CD4-positive, CD25-positive, alpha-beta regulatory T cell (primary cell): ENCODE measurements at regions not wholly inside any gene's neighbourhood (a gene's known extent, or its start where the extent isn't known, plus 50 kb on each side); places are given as distances from the start of the nearest gene placed in this dataset.

Experiments used
- ATAC-seq, 2 donors: fragments of 150-1000 bp; cut with Tn5 transposase; one replicate each; pipeline ENCODE4 v1.10.0; 2021; ENCODE audit warnings: low read depth in 2 of 2, moderate number of reproducible peaks in 2 of 2, moderate library complexity in 1 of 2
- DNase-seq, 3 donors: peaks; one replicate each; pipeline versions ENCODE4 v3.0.0 to v3.0.0-alpha.2; 2012 to 2022; ENCODE audit warnings: mixed read lengths in 1 of 3
- H3K27ac ChIP-seq: one replicate; pipeline ENCODE4 v1.7.0; 2013; ENCODE audit warnings: mild to moderate bottlenecking, low read length; ENCODE audit not compliant: insufficient read depth, poor library complexity, severe bottlenecking
- H3K27me3 ChIP-seq: one replicate; pipeline ENCODE4 v1.7.0; 2013; ENCODE audit warnings: low read length; ENCODE audit not compliant: control insufficient read depth, insufficient read depth
- H3K36me3 ChIP-seq: one replicate; pipeline ENCODE4 v1.7.0; 2013; ENCODE audit warnings: mild to moderate bottlenecking, low read length, moderate library complexity; ENCODE audit not compliant: control insufficient read depth, insufficient read depth
- H3K4me1 ChIP-seq: 2 replicates; pipeline ENCODE4 v1.7.0; 2013; ENCODE audit warnings: mild to moderate bottlenecking, low read length; ENCODE audit not compliant: insufficient read depth, control insufficient read depth, poor library complexity, severe bottlenecking
- H3K4me3 ChIP-seq: one replicate; pipeline ENCODE4 v1.7.0; 2013; ENCODE audit warnings: low read depth, mild to moderate bottlenecking, low read length, moderate library complexity
- H3K9me3 ChIP-seq, 2 experiments: 1 replicate in 1 of 2; 2 replicates in 1 of 2; pipeline ENCODE4 v1.7.0; 2013; ENCODE audit warnings: low read length in 2 of 2, mild to moderate bottlenecking in 1 of 2, moderate library complexity in 1 of 2; ENCODE audit not compliant: control insufficient read depth in 2 of 2
- H3K27ac Mint-ChIP-seq, 3 donors: one replicate each; pipeline ENCODE4 v1.8.0; 2020 to 2022; ENCODE audit warnings: mild to moderate bottlenecking in 3 of 3, mixed read lengths in 3 of 3, moderate library complexity in 2 of 3
- H3K27me3 Mint-ChIP-seq: one replicate; pipeline ENCODE4 v1.8.0; 2022; ENCODE audit warnings: mild to moderate bottlenecking, mixed read lengths
- H3K36me3 Mint-ChIP-seq: one replicate; pipeline ENCODE4 v1.8.0; 2020; ENCODE audit warnings: mixed read lengths
- H3K4me1 Mint-ChIP-seq, 4 donors: one replicate each; pipeline ENCODE4 v1.8.0; 2020 to 2022; ENCODE audit warnings: mixed read lengths in 4 of 4, mild to moderate bottlenecking in 1 of 4
- H3K4me3 Mint-ChIP-seq, 4 donors: one replicate each; pipeline ENCODE4 v1.8.0; 2020 to 2022; ENCODE audit warnings: mild to moderate bottlenecking in 4 of 4, mixed read lengths in 4 of 4, moderate library complexity in 3 of 4
- H3K9me3 Mint-ChIP-seq, 7 donors: one replicate each; pipeline ENCODE4 v1.8.0; 2020 to 2022; ENCODE audit warnings: mixed read lengths in 7 of 7, mild to moderate bottlenecking in 3 of 7, moderate library complexity in 2 of 7

DNA sequence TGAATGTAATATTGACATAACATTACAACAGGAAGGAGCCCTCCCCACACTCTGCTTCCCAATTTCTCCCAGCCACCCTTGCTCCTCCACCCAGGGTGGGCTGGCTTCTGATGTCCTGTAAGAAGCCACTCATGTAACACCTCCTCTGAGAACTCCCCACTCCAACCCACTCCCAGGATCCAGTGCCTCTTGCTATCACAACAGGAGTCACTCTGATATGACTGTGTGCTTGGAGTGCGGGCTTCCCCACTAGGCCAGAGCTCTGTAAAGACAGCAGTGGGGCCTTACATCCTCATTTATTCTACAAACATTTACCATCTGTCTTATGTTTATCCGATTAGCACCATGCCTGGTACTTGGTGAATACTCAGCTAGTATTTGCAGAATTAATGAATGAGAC is 65.1 kb downstream of the PTGR3 start:
- DNase-seq (no peak), ATAC-seq (no peak)
- H3K9me3 Mint-ChIP-seq, result peaks cover 2 to 28% (median 5%) of the 10 kb centered on the region in 7 donors
- no peak overlapping the region for H3K27ac ChIP-seq
- H3K4me1 Mint-ChIP-seq, result no peaks in the 10 kb centered on the region
- H3K27me3 ChIP-seq, result no peaks in the 10 kb centered on the region
- no peak overlapping the region for H3K27ac Mint-ChIP-seq
- H3K36me3 Mint-ChIP-seq, result peaks cover 4% of the 10 kb centered on the region
- no peaks in the 10 kb centered on the region for H3K4me1 ChIP-seq
- H3K4me3 ChIP-seq, result no peak overlapping the region
- H3K36me3 ChIP-seq, result no peaks in the 10 kb centered on the region
- H3K4me3 Mint-ChIP-seq, result no peak overlapping the region
- H3K9me3 ChIP-seq, result peaks cover 5 to 10% of the 10 kb centered on the region in 2 experiments
- H3K27me3 Mint-ChIP-seq, result peaks cover 24% of the 10 kb centered on the region

DNA sequence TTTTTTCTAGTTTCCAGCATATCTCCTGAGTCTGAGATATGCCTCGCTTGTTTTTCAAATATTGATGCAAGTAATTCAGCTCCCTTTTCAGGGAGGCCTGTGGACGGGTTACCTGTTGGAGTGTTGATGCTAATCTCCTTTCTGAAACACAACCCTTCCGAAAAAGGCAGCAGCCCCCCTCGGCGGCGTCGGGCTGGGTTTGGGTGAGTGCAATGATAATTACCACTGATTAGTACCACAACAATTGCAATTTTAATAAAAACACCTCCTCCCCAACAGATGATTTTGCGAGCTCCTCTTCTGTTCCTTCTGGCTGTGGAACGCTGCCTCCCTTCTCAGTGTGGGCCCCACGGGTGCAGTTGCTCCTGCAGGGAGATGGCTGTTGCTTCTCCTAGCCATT is 66.3 kb downstream of the PTGR3 start:
- Mint-ChIP-seq H3K4me1 (no peaks in the 10 kb centered on the region), H3K4me3 (no peak overlapping the region), H3K27me3 (peaks cover 13% of the 10 kb centered on the region), H3K36me3 (peaks cover 4% of the 10 kb centered on the region), H3K27ac (no peak overlapping the region), H3K9me3 (peaks cover 0 to 20% (median 3%) of the 10 kb centered on the region in 7 donors)
- ATAC-seq (no peak), DNase-seq (no peak)
- Histone ChIP-seq H3K27me3 (no peaks in the 10 kb centered on the region), H3K4me3 (no peak overlapping the region), H3K4me1 (no peaks in the 10 kb centered on the region), H3K27ac (no peak overlapping the region), H3K9me3 (peaks cover 5 to 7% of the 10 kb centered on the region in 2 experiments), H3K36me3 (no peaks in the 10 kb centered on the region)

- Mint-ChIP-seq H3K27me3 (peaks cover 7% of the 10 kb centered on the region), H3K4me1 (no peaks in the 10 kb centered on the region), H3K4me3 (no peak overlapping the region), H3K27ac (no peak overlapping the region), H3K36me3 (peaks cover 4% of the 10 kb centered on the region), H3K9me3 (peaks cover 0 to 12% (median 3%) of the 10 kb centered on the region in 7 donors)
- Histone ChIP-seq H3K36me3 (no peaks in the 10 kb centered on the region), H3K27ac (no peak overlapping the region), H3K4me3 (no peak overlapping the region), H3K9me3 (peaks cover 0 to 3% of the 10 kb centered on the region in 2 experiments), H3K27me3 (no peaks in the 10 kb centered on the region), H3K4me1 (no peaks in the 10 kb centered on the region)
- ATAC-seq, result no peak
- no peak for DNase-seq
Observed at GRCh38 chr18:75141734-75142133, 67.2 kb downstream of the PTGR3 start.

GRCh38 chr18:75141166-75141565 is 67.8 kb downstream of the PTGR3 start:
- no peak for ATAC-seq
- no peak for DNase-seq

DNA sequence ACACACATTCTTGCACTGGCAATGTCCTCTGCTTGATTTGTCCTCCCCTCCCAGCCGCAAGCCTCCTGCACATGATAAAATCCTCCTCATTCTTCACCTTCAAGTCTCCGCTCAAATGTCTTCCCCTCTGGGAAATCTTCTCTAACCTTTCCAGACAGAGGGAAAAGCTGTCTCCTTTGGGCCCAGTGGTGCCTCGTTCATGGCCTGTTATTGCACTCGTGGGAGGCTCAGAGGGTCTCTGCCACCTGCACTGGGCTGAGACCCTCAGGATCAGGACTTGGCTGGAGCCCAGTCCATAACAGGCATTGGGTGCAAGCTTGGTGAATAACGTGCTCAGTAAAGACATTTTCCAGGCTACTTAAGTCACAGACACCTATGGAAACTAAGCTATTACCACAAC is 68.6 kb downstream of the PTGR3 start:
- no peaks in the 10 kb centered on the region for H3K27me3 ChIP-seq
- Mint-ChIP-seq H3K4me1 (no peaks in the 10 kb centered on the region), H3K4me3 (no peak overlapping the region), H3K9me3 (peaks cover 0 to 5% (median 3%) of the 10 kb centered on the region in 7 donors), H3K27ac (no peak overlapping the region), H3K36me3 (peaks cover 4% of the 10 kb centered on the region), H3K27me3 (peaks cover 4% of the 10 kb centered on the region)
- no peaks in the 10 kb centered on the region for H3K36me3 ChIP-seq
- H3K4me3 ChIP-seq, result no peak overlapping the region
- no peaks in the 10 kb centered on the region for H3K4me1 ChIP-seq
- peaks cover 0 to 3% of the 10 kb centered on the region in 2 experiments for H3K9me3 ChIP-seq
- H3K27ac ChIP-seq, result no peak overlapping the region
- ATAC-seq, result no peak
- DNase-seq, result no peak

More at GRCh38 chr18:75141166-75141565, 67.8 kb downstream of the PTGR3 start:
- Mint-ChIP-seq H3K4me1 (no peaks in the 10 kb centered on the region), H3K9me3 (peaks cover 0 to 8% (median 3%) of the 10 kb centered on the region in 7 donors), H3K4me3 (no peak overlapping the region), H3K27me3 (peaks cover 4% of the 10 kb centered on the region), H3K27ac (no peak overlapping the region), H3K36me3 (peaks cover 4% of the 10 kb centered on the region)
- H3K36me3 ChIP-seq, result no peaks in the 10 kb centered on the region
- peaks cover 0 to 3% of the 10 kb centered on the region in 2 experiments for H3K9me3 ChIP-seq
- no peaks in the 10 kb centered on the region for H3K27me3 ChIP-seq
- no peak overlapping the region for H3K27ac ChIP-seq
- no peaks in the 10 kb centered on the region for H3K4me1 ChIP-seq
- no peak overlapping the region for H3K4me3 ChIP-seq

GRCh38 chr18:75139226-75139911 is 69.6 kb downstream of the PTGR3 start:
- H3K4me1 Mint-ChIP-seq, result no peaks in the 10 kb centered on the region
- H3K36me3 Mint-ChIP-seq, result peaks cover 4% of the 10 kb centered on the region
- no peaks in the 10 kb centered on the region for H3K36me3 ChIP-seq
- H3K27me3 ChIP-seq, result no peaks in the 10 kb centered on the region
- peaks cover 0 to under 1% of the 10 kb centered on the region in 2 experiments for H3K9me3 ChIP-seq
- no peak overlapping the region for H3K4me3 Mint-ChIP-seq
- H3K27ac Mint-ChIP-seq, result no peak overlapping the region
- no peak overlapping the region for H3K4me3 ChIP-seq
- H3K9me3 Mint-ChIP-seq, result peaks cover 0 to 1% (median 0%) of the 10 kb centered on the region in 7 donors
- DNase-seq, result no peak
- no peak for ATAC-seq
- H3K27me3 Mint-ChIP-seq, result peaks cover 4% of the 10 kb centered on the region
- H3K4me1 ChIP-seq, result no peaks in the 10 kb centered on the region
- no peak overlapping the region for H3K27ac ChIP-seq

- H3K27me3 ChIP-seq, result no peaks in the 10 kb centered on the region
- H3K4me1 Mint-ChIP-seq, result no peaks in the 10 kb centered on the region
- no peaks in the 10 kb centered on the region for H3K9me3 ChIP-seq
- H3K4me3 ChIP-seq, result no peak overlapping the region
- peaks cover 4% of the 10 kb centered on the region for H3K27me3 Mint-ChIP-seq
- DNase-seq (no peak), ATAC-seq (no peak)
- H3K27ac ChIP-seq, result no peak overlapping the region
- no peaks in the 10 kb centered on the region for H3K36me3 ChIP-seq
- H3K4me1 ChIP-seq, result no peaks in the 10 kb centered on the region
- peaks cover 0 to 1% (median 0%) of the 10 kb centered on the region in 7 donors for H3K9me3 Mint-ChIP-seq
- no peak overlapping the region for H3K27ac Mint-ChIP-seq
- H3K4me3 Mint-ChIP-seq, result no peak overlapping the region
- H3K36me3 Mint-ChIP-seq, result peaks cover 4% of the 10 kb centered on the region
Observed at GRCh38 chr18:75137346-75137877, 71.5 kb downstream of the PTGR3 start.
